ENCODE measurements at regions not wholly inside any gene's neighbourhood (a gene's known extent, or its start where the extent isn't known, plus 50 kb on each side); places are given as distances from the start of the nearest gene placed in this dataset.

DNA sequence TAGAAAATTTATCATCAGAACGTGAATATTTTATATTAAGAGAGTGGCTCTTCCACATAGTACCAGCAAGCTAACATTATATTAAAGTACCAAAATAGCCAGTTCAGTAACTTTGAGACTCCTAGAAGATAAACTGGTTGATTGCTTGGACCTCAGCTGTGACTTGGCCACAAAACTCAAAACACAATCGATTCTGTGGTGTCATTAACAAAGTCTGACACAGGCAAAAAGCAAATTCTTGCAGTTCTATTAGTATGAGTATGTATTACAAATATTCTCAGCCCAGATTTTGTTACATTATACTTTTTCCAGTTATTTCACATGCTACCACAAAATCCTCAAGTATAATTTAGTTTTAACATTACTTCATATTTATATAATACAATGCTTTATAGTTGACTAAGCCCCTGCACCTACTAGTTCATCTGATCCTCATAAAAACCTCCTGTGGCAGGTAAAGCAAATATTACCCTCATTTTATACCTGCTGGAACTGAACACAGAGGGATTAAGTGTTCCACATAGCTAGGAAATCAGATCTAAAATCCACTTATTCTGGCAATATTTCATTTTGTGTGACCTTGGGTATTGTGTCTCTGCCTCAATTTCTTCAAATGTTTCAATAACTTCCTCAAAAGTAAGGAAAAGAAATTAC is 279.9 kb upstream of the MKLN1 start:
- TF ChIP-seq POLR2A (IDR thresholded peaks at IDR 0.05; ENCODE audit: low read depth, low read length): no peak
- TF ChIP-seq POLR2AphosphoS5 (IDR thresholded peaks at IDR 0.05; ENCODE audit: low read depth, low read length): no peak

Data from GM12892 (cell line).